ENCODE measurements at regions not wholly inside any gene's neighbourhood (a gene's known extent, or its start where the extent isn't known, plus 50 kb on each side); places are given as distances from the start of the nearest gene placed in this dataset.

GRCh38 chr12:124711344-124711743 lies 143.9 kb upstream of the NCOR2 start:
- Histone ChIP-seq H3K4me2 (ENCODE audit: insufficient read depth, insufficient read length, low read length) (no peak overlapping the region), H3K56ac (ENCODE audit: insufficient read length, low read depth, low read length) (no peak overlapping the region), H4K91ac (ENCODE audit: insufficient read length, low read depth, low read length) (no peak overlapping the region), H4K8ac (replicated peaks; ENCODE audit: insufficient read length, low read depth, low read length) (no peak overlapping the region), H3K27ac (ENCODE audit: insufficient read length, low read depth, low read length) (no peak overlapping the region), H2AFZ (ENCODE audit: low read length) (no peak overlapping the region), H3K9ac (ENCODE audit: extremely low read depth, insufficient read length, low read length) (no peak overlapping the region), H3K18ac (ENCODE audit: insufficient read length, low read depth, low read length) (no peak overlapping the region), H3K27me3 (ENCODE audit: insufficient read depth, low read length) (no peaks in the 10 kb centered on the region; the same call in 1 of the 2 replicates), H3K79me2 (ENCODE audit: insufficient read depth, low read length) (no peaks in the 10 kb centered on the region), H4K5ac (ENCODE audit: insufficient read length, low read depth, low read length) (no peak overlapping the region), H3K23ac (ENCODE audit: insufficient read length, low read depth, low read length) (no peak overlapping the region), H3K4ac (ENCODE audit: low read depth, low read length) (no peak overlapping the region), H3T11ph (ENCODE audit: low read length) (no peak overlapping the region), H2BK20ac (ENCODE audit: low read depth, low read length, poor library complexity, severe bottlenecking) (no peak overlapping the region), H3K79me1 (ENCODE audit: insufficient read depth, low read depth, low read length, poor library complexity, severe bottlenecking) (no peaks in the 10 kb centered on the region), H2AK5ac (ENCODE audit: insufficient read length, low read length) (no peak overlapping the region), H3K4me1 (ENCODE audit: insufficient read depth, low read length) (no peaks in the 10 kb centered on the region), H2BK15ac (ENCODE audit: low read depth, low read length) (no peak overlapping the region), H2BK120ac (ENCODE audit: low read depth, low read length, poor library complexity, severe bottlenecking) (no peak overlapping the region), H2BK12ac (ENCODE audit: insufficient read length, low read depth, low read length) (no peak overlapping the region), H3K9me3 (ENCODE audit: control insufficient read depth, low read depth, low read length) (no peaks in the 10 kb centered on the region), H2BK5ac (ENCODE audit: insufficient read length, low read length) (no peak overlapping the region), H3K23me2 (ENCODE audit: insufficient read length, low read depth, low read length, poor library complexity, severe bottlenecking) (no peaks in the 10 kb centered on the region), H3K14ac (ENCODE audit: insufficient read depth, low read length) (no peak overlapping the region), H4K20me1 (ENCODE audit: control insufficient read depth, insufficient read depth, insufficient read length) (no peaks in the 10 kb centered on the region)
- TF ChIP-seq CTCF (conservative IDR thresholded peaks at IDR 0.05) = no peak
- Mint-ChIP-seq H3K4me1 (peaks cover 9 to 11% of the 10 kb centered on the region in 2 experiments), H3K4me3 (no peak overlapping the region), H3K27ac (no peak overlapping the region), H3K27me3 (ENCODE audit: low read depth) (no peaks in the 10 kb centered on the region; the same call in 1 of the 2 replicates), H3K36me3 (ENCODE audit: insufficient read depth in 1 of 3, low read depth in 3 of 3) (peaks cover 0 to 4% (median 0%) of the 10 kb centered on the region in 3 experiments; a peak in 1 of 7 replicates), H3K9me3 (peaks cover 6 to 9% of the 10 kb centered on the region in 2 experiments)
- no peak for DNase-seq
- WGBS (ENCODE audit: extremely low coverage, insufficient read length, low lambda C conversion rate) = no CpG with 5 or more reads among the region's 11 CpGs

All from H9 (cell line).